Colonic mucosa (tissue), 4 donors: ENCODE measurements at regions not wholly inside any gene's neighbourhood (a gene's known extent, or its start where the extent isn't known, plus 50 kb on each side); places are given as distances from the start of the nearest gene placed in this dataset.

ENCODE experiments used
- DNase-seq: peaks from one replicate; pipeline ENCODE4 v3.0.0-alpha.2; 2020
- H3K27ac ChIP-seq: fragments of 200-600 bp; one replicate; pipeline ENCODE4 v1.8.0; 2021
- H3K27me3 ChIP-seq: fragments of 200-600 bp; one replicate; pipeline ENCODE4 v1.8.0; 2021
- H3K36me3 ChIP-seq: fragments of 200-600 bp; one replicate; pipeline ENCODE4 v1.8.0; 2021
- H3K4me1 ChIP-seq: fragments of 200-600 bp; one replicate; pipeline ENCODE4 v1.8.0; 2021; ENCODE audit warnings: mild to moderate bottlenecking
- H3K4me3 ChIP-seq: fragments of 200-600 bp; one replicate; pipeline ENCODE4 v1.8.0; 2021
- H3K9ac ChIP-seq, 2 donors: one replicate each; pipeline ENCODE4 v1.7.0; 2013; ENCODE audit warnings: control low read depth in 2 of 2, low read depth in 2 of 2, low read length in 2 of 2
- H3K9me3 ChIP-seq: fragments of 200-600 bp; one replicate; pipeline ENCODE4 v1.8.0; 2021
- CTCF ChIP-seq: fragments of 200-600 bp; IDR thresholded peaks from one replicate; pipeline ENCODE4 v1.8.0; 2022; ENCODE audit warnings: antibody characterized with exemption, mild to moderate bottlenecking
- intact Hi-C: fragments of 100-400 bp; cut with DNase I; formaldehyde crosslinking; loops from one replicate; pipeline ENCODE4 v1.14.1; 2022
- donor health status: healthy.
- donor health status: DM: no; HTN: no; CAD: no.
- donor health status: DM: no; HTN: no; CAD: no.

GRCh38 chr22:22770881-22771280 lies 116.7 kb upstream of the IGLL5 start:
- intact Hi-C loops, result no loop called here
- no peaks in the 10 kb centered on the region for H3K36me3 ChIP-seq
- no peaks in the 10 kb centered on the region for H3K4me1 ChIP-seq
- no peaks in the 10 kb centered on the region for H3K9me3 ChIP-seq
- no peak for TF ChIP-seq CTCF
- H3K27ac ChIP-seq, result no peak overlapping the region
- H3K27me3 ChIP-seq, result no peaks in the 10 kb centered on the region
- no peak overlapping the region for H3K9ac ChIP-seq
- no peak for DNase-seq
- no peak overlapping the region for H3K4me3 ChIP-seq

- H3K9me3 ChIP-seq, result no peaks in the 10 kb centered on the region
- H3K27me3 ChIP-seq, result no peaks in the 10 kb centered on the region
- H3K4me3 ChIP-seq, result no peak overlapping the region
- H3K27ac ChIP-seq, result no peak overlapping the region
- no peak for DNase-seq
- no peaks in the 10 kb centered on the region for H3K4me1 ChIP-seq
- no peaks in the 10 kb centered on the region for H3K36me3 ChIP-seq
- intact Hi-C loops, result no loop called here
- H3K9ac ChIP-seq, result no peak overlapping the region
- no peak for TF ChIP-seq CTCF
These were observed 115.8 kb upstream of the IGLL5 start for GRCh38 chr22:22771696-22772377.

- Histone ChIP-seq H3K27me3 (no peaks in the 10 kb centered on the region), H3K4me1 (no peaks in the 10 kb centered on the region), H3K9ac (no peak overlapping the region), H3K36me3 (no peaks in the 10 kb centered on the region), H3K27ac (no peak overlapping the region), H3K9me3 (no peaks in the 10 kb centered on the region), H3K4me3 (no peak overlapping the region)
- TF ChIP-seq CTCF, result no peak
- intact Hi-C loops, result no loop called here
- no peak for DNase-seq
These were observed 115.2 kb upstream of the IGLL5 start for GRCh38 chr22:22772396-22772795.

GRCh38 chr22:22772883-22773282 lies 114.7 kb upstream of the IGLL5 start:
- H3K4me1 ChIP-seq, result no peaks in the 10 kb centered on the region
- H3K4me3 ChIP-seq, result no peak overlapping the region
- no peaks in the 10 kb centered on the region for H3K27me3 ChIP-seq
- no peaks in the 10 kb centered on the region for H3K36me3 ChIP-seq
- no peak overlapping the region for H3K27ac ChIP-seq
- H3K9ac ChIP-seq, result no peak overlapping the region
- H3K9me3 ChIP-seq, result no peaks in the 10 kb centered on the region
- TF ChIP-seq CTCF, result no peak
- DNase-seq, result no peak
- intact Hi-C loops, result no loop called here

- no peak for TF ChIP-seq CTCF
- H3K27me3 ChIP-seq, result no peaks in the 10 kb centered on the region
- no peaks in the 10 kb centered on the region for H3K9me3 ChIP-seq
- H3K36me3 ChIP-seq, result no peaks in the 10 kb centered on the region
- DNase-seq, result no peak
- H3K4me1 ChIP-seq, result no peaks in the 10 kb centered on the region
- H3K9ac ChIP-seq, result no peak overlapping the region
- no peak overlapping the region for H3K4me3 ChIP-seq
- H3K27ac ChIP-seq, result no peak overlapping the region
- intact Hi-C loops, result no loop called here
These were observed 114.2 kb upstream of the IGLL5 start for GRCh38 chr22:22773427-22773826.
